Cardiac muscle cell (in vitro differentiated cells and primary cell): ENCODE measurements at regions not wholly inside any gene's neighbourhood (a gene's known extent, or its start where the extent isn't known, plus 50 kb on each side); places are given as distances from the start of the nearest gene placed in this dataset.

Source experiments
- DNase-seq, 2 donors: peaks; one replicate each; pipeline versions ENCODE4 v3.0.0 to v3.0.0-alpha.2; 2010 to 2017; ENCODE audit warnings: low read depth in 1 of 2, low spot score in 1 of 2
- H3K27ac ChIP-seq: fragments of 200-600 bp; sonication (generic); 2 replicates; pipeline ENCODE4 v1.5.1; 2016
- H3K27me3 ChIP-seq: fragments of 200-600 bp; sonication (generic); 2 replicates; pipeline ENCODE4 v1.6.0; 2016; ENCODE audit warnings: control low read depth
- H3K36me3 ChIP-seq: fragments of 200-600 bp; sonication (generic); 2 replicates; pipeline ENCODE4 v1.5.1; 2016; ENCODE audit warnings: control low read depth
- H3K4me1 ChIP-seq: fragments of 200-600 bp; sonication (generic); 2 replicates; pipeline ENCODE4 v1.8.1; 2017; ENCODE audit warnings: low read depth, mild to moderate bottlenecking, mixed run types
- H3K4me3 ChIP-seq: fragments of 200-600 bp; sonication (generic); 2 replicates; pipeline ENCODE4 v1.5.1; 2016; ENCODE audit warnings: mild to moderate bottlenecking
- H3K9me3 ChIP-seq: fragments of 200-600 bp; sonication (generic); 2 replicates; pipeline ENCODE4 v1.5.1; 2017; ENCODE audit warnings: low read depth, mild to moderate bottlenecking, control low read depth
- CTCF ChIP-seq: IDR thresholded peaks from 2 replicates; pipeline ENCODE4 v1.5.1; 2012; ENCODE audit warnings: low read depth, mild to moderate bottlenecking, low read length

GRCh38 chr17:34001246-34001645 lies 253.8 kb upstream of the CCL2 start:
- no peak overlapping the region for H3K4me3 ChIP-seq
- H3K27me3 ChIP-seq: no peaks in the 10 kb centered on the region
- DNase-seq: no peak
- no peaks in the 10 kb centered on the region for H3K36me3 ChIP-seq
- H3K4me1 ChIP-seq: no peaks in the 10 kb centered on the region
- no peaks in the 10 kb centered on the region for H3K9me3 ChIP-seq
- no peak overlapping the region for H3K27ac ChIP-seq
- TF ChIP-seq CTCF: no peak

GRCh38 chr17:34006126-34006525 lies 249.0 kb upstream of the CCL2 start:
- TF ChIP-seq CTCF: no peak
- no peaks in the 10 kb centered on the region for H3K9me3 ChIP-seq

GRCh38 chr17:34008125-34008524 lies 247.0 kb upstream of the CCL2 start:
- TF ChIP-seq CTCF: no peak
- Histone ChIP-seq H3K9me3 (no peaks in the 10 kb centered on the region), H3K4me3 (no peak overlapping the region), H3K36me3 (no peaks in the 10 kb centered on the region), H3K27ac (no peak overlapping the region), H3K4me1 (no peaks in the 10 kb centered on the region), H3K27me3 (no peaks in the 10 kb centered on the region)
- no peak for DNase-seq

More at GRCh38 chr17:34006126-34006525, 249.0 kb upstream of the CCL2 start:
- no peaks in the 10 kb centered on the region for H3K27me3 ChIP-seq
- H3K27ac ChIP-seq: no peak overlapping the region
- H3K4me1 ChIP-seq: no peaks in the 10 kb centered on the region
- H3K4me3 ChIP-seq: no peak overlapping the region
- no peak for DNase-seq
- H3K36me3 ChIP-seq: no peaks in the 10 kb centered on the region

DNA sequence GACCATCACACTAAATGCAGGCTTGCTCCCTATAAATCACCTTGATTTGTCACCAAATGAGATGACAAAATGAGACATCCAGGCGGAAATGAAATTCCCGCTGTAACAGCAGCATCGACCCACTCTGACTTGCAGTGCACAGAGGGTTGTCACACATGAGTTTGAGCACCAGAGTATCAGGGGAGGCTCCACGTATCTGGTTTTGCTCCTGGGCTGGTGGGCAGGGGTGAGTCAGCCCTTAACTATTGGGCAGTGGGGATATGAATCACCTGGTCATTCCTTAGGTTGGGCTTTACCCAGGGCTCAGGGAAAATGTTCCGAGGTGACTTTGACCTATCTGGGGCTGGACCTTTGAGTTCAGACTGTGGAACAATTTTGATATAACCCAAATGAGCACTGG lies 245.2 kb upstream of the CCL2 start:
- Histone ChIP-seq H3K4me1 (no peaks in the 10 kb centered on the region), H3K4me3 (no peak overlapping the region), H3K27me3 (no peaks in the 10 kb centered on the region), H3K36me3 (no peaks in the 10 kb centered on the region), H3K9me3 (no peaks in the 10 kb centered on the region), H3K27ac (no peak overlapping the region)
- no peak for TF ChIP-seq CTCF
- DNase-seq: no peak

- no peak overlapping the region for H3K4me3 ChIP-seq
- no peaks in the 10 kb centered on the region for H3K9me3 ChIP-seq
- no peaks in the 10 kb centered on the region for H3K4me1 ChIP-seq
- no peak overlapping the region for H3K27ac ChIP-seq
- H3K27me3 ChIP-seq: no peaks in the 10 kb centered on the region
- no peaks in the 10 kb centered on the region for H3K36me3 ChIP-seq
- no peak for TF ChIP-seq CTCF
- no peak for DNase-seq
Observed at GRCh38 chr17:34010534-34010933, 244.6 kb upstream of the CCL2 start.

GRCh38 chr17:34011599-34011998 lies 243.5 kb upstream of the CCL2 start:
- H3K4me1 ChIP-seq: no peaks in the 10 kb centered on the region
- no peak for TF ChIP-seq CTCF
- no peak overlapping the region for H3K4me3 ChIP-seq
- H3K36me3 ChIP-seq: no peaks in the 10 kb centered on the region
- H3K27me3 ChIP-seq: no peaks in the 10 kb centered on the region
- no peak overlapping the region for H3K27ac ChIP-seq
- DNase-seq: no peak
- H3K9me3 ChIP-seq: no peaks in the 10 kb centered on the region
